ENCODE measurements at regions not wholly inside any gene's neighbourhood (a gene's known extent, or its start where the extent isn't known, plus 50 kb on each side); places are given as distances from the start of the nearest gene placed in this dataset.

GRCh38 chr6:137733372-137733771 lies 133.7 kb upstream of the TNFAIP3 start:
- Histone ChIP-seq H2BK15ac (ENCODE audit: low read depth, low read length) (no peak overlapping the region), H3K9me3 (ENCODE audit: control insufficient read depth, low read depth, low read length) (no peaks in the 10 kb centered on the region), H3K56ac (ENCODE audit: insufficient read length, low read depth, low read length) (no peak overlapping the region), H4K5ac (ENCODE audit: insufficient read length, low read depth, low read length) (no peak overlapping the region), H3K4me2 (ENCODE audit: insufficient read depth, insufficient read length, low read length) (no peak overlapping the region), H2BK5ac (ENCODE audit: insufficient read length, low read length) (no peak overlapping the region), H4K8ac (replicated peaks; ENCODE audit: insufficient read length, low read depth, low read length) (no peak overlapping the region), H3K27ac (ENCODE audit: insufficient read length, low read depth, low read length) (no peak overlapping the region), H3K18ac (ENCODE audit: insufficient read length, low read depth, low read length) (no peak overlapping the region), H4K91ac (ENCODE audit: insufficient read length, low read depth, low read length) (no peak overlapping the region), H3T11ph (ENCODE audit: low read length) (no peak overlapping the region), H2AK5ac (ENCODE audit: insufficient read length, low read length) (no peak overlapping the region), H2BK12ac (ENCODE audit: insufficient read length, low read depth, low read length) (no peak overlapping the region), H3K9ac (ENCODE audit: extremely low read depth, insufficient read length, low read length) (no peak overlapping the region), H2AFZ (ENCODE audit: low read length) (no peak overlapping the region), H3K4me1 (ENCODE audit: insufficient read depth, low read length) (no peaks in the 10 kb centered on the region), H3K79me2 (ENCODE audit: insufficient read depth, low read length) (no peaks in the 10 kb centered on the region), H2BK120ac (ENCODE audit: low read depth, low read length, poor library complexity, severe bottlenecking) (no peak overlapping the region), H3K4ac (ENCODE audit: low read depth, low read length) (no peak overlapping the region), H2BK20ac (ENCODE audit: low read depth, low read length, poor library complexity, severe bottlenecking) (no peak overlapping the region), H3K23me2 (ENCODE audit: insufficient read length, low read depth, low read length, poor library complexity, severe bottlenecking) (no peaks in the 10 kb centered on the region), H3K14ac (ENCODE audit: insufficient read depth, low read length) (no peak overlapping the region), H3K27me3 (ENCODE audit: insufficient read depth, low read length) (no peaks in the 10 kb centered on the region), H3K23ac (ENCODE audit: insufficient read length, low read depth, low read length) (no peak overlapping the region), H4K20me1 (ENCODE audit: control insufficient read depth, insufficient read depth, insufficient read length) (no peaks in the 10 kb centered on the region), H3K79me1 (ENCODE audit: insufficient read depth, low read depth, low read length, poor library complexity, severe bottlenecking) (no peaks in the 10 kb centered on the region)
- DNase-seq, result no peak
- Mint-ChIP-seq H3K9me3 (no peaks in the 10 kb centered on the region), H3K36me3 (ENCODE audit: insufficient read depth in 1 of 3, low read depth in 3 of 3) (no peaks in the 10 kb centered on the region), H3K4me1 (no peaks in the 10 kb centered on the region), H3K4me3 (no peak overlapping the region), H3K27me3 (ENCODE audit: low read depth) (no peaks in the 10 kb centered on the region), H3K27ac (no peak overlapping the region)
- no CpG with 5 or more reads among the region's 2 CpGs for WGBS (ENCODE audit: extremely low coverage, insufficient read length, low lambda C conversion rate)
- TF ChIP-seq, protein P1, sequence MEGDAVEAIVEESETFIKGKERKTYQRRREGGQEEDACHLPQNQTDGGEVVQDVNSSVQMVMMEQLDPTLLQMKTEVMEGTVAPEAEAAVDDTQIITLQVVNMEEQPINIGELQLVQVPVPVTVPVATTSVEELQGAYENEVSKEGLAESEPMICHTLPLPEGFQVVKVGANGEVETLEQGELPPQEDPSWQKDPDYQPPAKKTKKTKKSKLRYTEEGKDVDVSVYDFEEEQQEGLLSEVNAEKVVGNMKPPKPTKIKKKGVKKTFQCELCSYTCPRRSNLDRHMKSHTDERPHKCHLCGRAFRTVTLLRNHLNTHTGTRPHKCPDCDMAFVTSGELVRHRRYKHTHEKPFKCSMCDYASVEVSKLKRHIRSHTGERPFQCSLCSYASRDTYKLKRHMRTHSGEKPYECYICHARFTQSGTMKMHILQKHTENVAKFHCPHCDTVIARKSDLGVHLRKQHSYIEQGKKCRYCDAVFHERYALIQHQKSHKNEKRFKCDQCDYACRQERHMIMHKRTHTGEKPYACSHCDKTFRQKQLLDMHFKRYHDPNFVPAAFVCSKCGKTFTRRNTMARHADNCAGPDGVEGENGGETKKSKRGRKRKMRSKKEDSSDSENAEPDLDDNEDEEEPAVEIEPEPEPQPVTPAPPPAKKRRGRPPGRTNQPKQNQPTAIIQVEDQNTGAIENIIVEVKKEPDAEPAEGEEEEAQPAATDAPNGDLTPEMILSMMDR (conservative IDR thresholded peaks at IDR 0.05), result no peak

Measured in H9 (cell line).